Uterus (tissue), 2 donors: ENCODE measurements at regions not wholly inside any gene's neighbourhood (a gene's known extent, or its start where the extent isn't known, plus 50 kb on each side); places are given as distances from the start of the nearest gene placed in this dataset.

Source experiments
- CTCF ChIP-seq, 4 experiments: fragments of 200-600 bp in 2 of 4; fragments of 450-650 bp in 2 of 4; sonication (generic) in 2 of 4; IDR thresholded peaks; one replicate each; pipeline ENCODE4 v1.5.1; 2016 to 2019; ENCODE audit warnings: antibody characterized with exemption in 4 of 4, mild to moderate bottlenecking in 2 of 4, moderate library complexity in 1 of 4
- POLR2A ChIP-seq, 2 donors: fragments of 450-650 bp; IDR thresholded peaks; one replicate each; pipeline ENCODE4 v1.6.1; 2016; ENCODE audit warnings: antibody characterized with exemption in 2 of 2, mild to moderate bottlenecking in 1 of 2, moderate library complexity in 1 of 2

DNA sequence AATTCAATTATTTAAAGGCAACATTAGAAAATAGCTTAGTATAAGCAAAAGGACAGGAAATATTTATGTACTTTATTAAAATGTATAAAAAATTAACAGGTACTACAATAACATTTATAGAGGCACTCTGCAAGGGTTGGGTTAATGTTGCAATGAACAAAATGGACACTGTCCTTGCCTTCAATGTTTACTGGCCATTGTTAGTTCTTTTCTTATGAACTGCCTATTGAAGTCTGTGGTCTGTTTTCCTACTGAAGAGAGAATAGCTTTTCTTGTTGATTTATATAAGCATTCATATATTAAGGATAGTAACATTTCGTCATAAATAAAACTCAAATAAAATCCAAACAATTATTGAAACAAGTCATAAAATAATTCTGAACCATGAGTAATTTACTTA is 135.3 kb upstream of the BEND6 start:
- TF ChIP-seq CTCF (IDR thresholded peaks at IDR 0.05), result no peak
- TF ChIP-seq POLR2A (IDR thresholded peaks at IDR 0.05), result no peak
